Left ventricle myocardium inferior (tissue), 1 donor: ENCODE measurements at regions not wholly inside any gene's neighbourhood (a gene's known extent, or its start where the extent isn't known, plus 50 kb on each side); places are given as distances from the start of the nearest gene placed in this dataset.
"Not testable (repeated sequence)": the region's sequence is repeated elsewhere in the genome, so short reads cannot be mapped to it uniquely, and the experiment has no call there.

Experiments used
- DNase-seq: peaks from one replicate; pipeline ENCODE4 v3.0.0-alpha.2; 2020
- H3K27ac ChIP-seq: fragments of 200-600 bp; replicated peaks from 2 replicates; pipeline ENCODE4 v1.8.0; 2021
- H3K27me3 ChIP-seq: fragments of 200-600 bp; 2 replicates; pipeline ENCODE4 v1.8.0; 2021; ENCODE audit warnings: low read depth
- H3K36me3 ChIP-seq: fragments of 200-600 bp; 2 replicates; pipeline ENCODE4 v1.8.0; 2021
- H3K4me1 ChIP-seq: fragments of 200-600 bp; 2 replicates; pipeline ENCODE4 v1.8.0; 2021
- H3K4me3 ChIP-seq: fragments of 200-600 bp; 2 replicates; pipeline ENCODE4 v1.8.0; 2021; ENCODE audit warnings: mild to moderate bottlenecking, moderate library complexity
- H3K9me3 ChIP-seq: fragments of 200-600 bp; replicated peaks from 2 replicates; pipeline ENCODE4 v1.8.0; 2021
- intact Hi-C: fragments of 100-400 bp; cut with micrococcal nuclease; formaldehyde crosslinking; loops from one replicate; pipeline ENCODE4 v1.11.0; 2022
- TF ChIP-seq, protein P1 (sequence below): fragments of 200-600 bp; IDR thresholded peaks from 2 replicates; pipeline ENCODE4 v1.8.0; 2021; ENCODE audit warnings: antibody characterized with exemption, mild to moderate bottlenecking, borderline replicate concordance
- donor health status: DM: no; HTN: yes; CAD: no; lungs with severe emphysema.

DNA sequence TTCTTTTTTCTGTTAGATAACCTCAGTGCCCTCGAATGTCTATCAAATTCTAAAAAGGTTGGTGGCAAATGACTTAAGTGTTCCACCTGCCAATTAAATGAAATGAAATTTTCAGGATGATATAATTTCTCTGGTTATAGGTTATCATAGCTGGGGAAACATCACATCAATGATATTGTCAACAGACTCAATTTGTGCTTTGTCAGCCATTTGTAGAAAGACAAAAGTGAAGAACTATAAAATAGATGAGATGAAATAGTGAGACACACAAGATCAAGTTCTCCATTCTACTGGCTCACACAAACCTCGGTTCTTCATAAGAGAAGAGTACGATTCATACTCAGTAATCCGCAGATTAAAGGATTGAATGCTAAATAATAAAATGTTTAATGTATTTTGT lies 1443.2 kb upstream of the FLRT2 start:
- TF ChIP-seq, protein P1, sequence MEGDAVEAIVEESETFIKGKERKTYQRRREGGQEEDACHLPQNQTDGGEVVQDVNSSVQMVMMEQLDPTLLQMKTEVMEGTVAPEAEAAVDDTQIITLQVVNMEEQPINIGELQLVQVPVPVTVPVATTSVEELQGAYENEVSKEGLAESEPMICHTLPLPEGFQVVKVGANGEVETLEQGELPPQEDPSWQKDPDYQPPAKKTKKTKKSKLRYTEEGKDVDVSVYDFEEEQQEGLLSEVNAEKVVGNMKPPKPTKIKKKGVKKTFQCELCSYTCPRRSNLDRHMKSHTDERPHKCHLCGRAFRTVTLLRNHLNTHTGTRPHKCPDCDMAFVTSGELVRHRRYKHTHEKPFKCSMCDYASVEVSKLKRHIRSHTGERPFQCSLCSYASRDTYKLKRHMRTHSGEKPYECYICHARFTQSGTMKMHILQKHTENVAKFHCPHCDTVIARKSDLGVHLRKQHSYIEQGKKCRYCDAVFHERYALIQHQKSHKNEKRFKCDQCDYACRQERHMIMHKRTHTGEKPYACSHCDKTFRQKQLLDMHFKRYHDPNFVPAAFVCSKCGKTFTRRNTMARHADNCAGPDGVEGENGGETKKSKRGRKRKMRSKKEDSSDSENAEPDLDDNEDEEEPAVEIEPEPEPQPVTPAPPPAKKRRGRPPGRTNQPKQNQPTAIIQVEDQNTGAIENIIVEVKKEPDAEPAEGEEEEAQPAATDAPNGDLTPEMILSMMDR = no peak
- Histone ChIP-seq H3K4me1 (no peaks in the 10 kb centered on the region), H3K4me3 (no peak overlapping the region), H3K36me3 (no peaks in the 10 kb centered on the region), H3K27ac (no peak overlapping the region), H3K9me3 (no peaks in the 10 kb centered on the region), H3K27me3 (no peaks in the 10 kb centered on the region)
- intact Hi-C loops = no loop called here
- no peak for DNase-seq

GRCh38 chr14:84087986-84088531 lies 1441.9 kb upstream of the FLRT2 start:
- Histone ChIP-seq H3K27ac (no peak overlapping the region), H3K36me3 (no peaks in the 10 kb centered on the region), H3K9me3 (no peaks in the 10 kb centered on the region), H3K27me3 (no peaks in the 10 kb centered on the region), H3K4me1 (no peaks in the 10 kb centered on the region), H3K4me3 (no peak overlapping the region)
- TF ChIP-seq, protein P1 = no peak
- intact Hi-C loops = no loop called here
- no peak for DNase-seq

DNA sequence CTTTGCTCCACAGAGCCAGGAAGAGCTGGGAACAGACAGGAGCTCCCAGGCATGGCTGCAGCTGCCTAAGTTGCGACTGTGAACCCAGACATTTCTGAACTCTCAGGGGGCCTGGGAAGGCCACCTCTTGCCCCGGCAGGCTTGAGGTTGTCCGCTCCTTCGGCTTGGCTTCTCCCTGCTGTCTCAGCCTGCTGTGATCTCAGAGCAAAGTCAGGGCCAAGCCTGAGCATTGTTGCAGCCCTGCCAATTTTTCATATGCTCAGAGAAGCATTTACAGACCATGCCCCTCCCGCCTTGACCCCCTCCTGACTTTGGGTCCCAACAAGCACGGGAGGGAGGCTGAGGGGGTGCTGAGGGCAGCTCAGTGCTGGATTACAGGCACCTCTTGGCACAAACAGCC lies 1439.1 kb upstream of the FLRT2 start:
- no peaks in the 10 kb centered on the region for H3K9me3 ChIP-seq
- peaks cover 3% of the 10 kb centered on the region for H3K4me1 ChIP-seq
- no peaks in the 10 kb centered on the region for H3K36me3 ChIP-seq
- no peak for DNase-seq
- intact Hi-C loops = no loop called here
- no peak overlapping the region for H3K27ac ChIP-seq
- TF ChIP-seq, protein P1 = no peak
- no peak overlapping the region for H3K4me3 ChIP-seq
- no peaks in the 10 kb centered on the region for H3K27me3 ChIP-seq

- TF ChIP-seq, protein P1 = no peak
- H3K36me3 ChIP-seq = no peaks in the 10 kb centered on the region
- peaks cover 10% of the 10 kb centered on the region for H3K9me3 ChIP-seq
- H3K27me3 ChIP-seq = no peaks in the 10 kb centered on the region
- peaks cover 5% of the 10 kb centered on the region for H3K4me1 ChIP-seq
- no peak overlapping the region for H3K27ac ChIP-seq
- no peak overlapping the region for H3K4me3 ChIP-seq
- intact Hi-C loops = no loop called here
- no peak for DNase-seq
Measured at GRCh38 chr14:84095681-84096080, 1434.3 kb upstream of the FLRT2 start.

GRCh38 chr14:84098261-84098660 lies 1431.7 kb upstream of the FLRT2 start:
- Histone ChIP-seq H3K4me3 (no peak overlapping the region), H3K9me3 (peaks cover 29% of the 10 kb centered on the region), H3K27me3 (no peaks in the 10 kb centered on the region), H3K36me3 (no peaks in the 10 kb centered on the region), H3K27ac (no peak overlapping the region), H3K4me1 (peaks cover 5% of the 10 kb centered on the region)
- TF ChIP-seq, protein P1 = no peak
- no peak for DNase-seq
- intact Hi-C loops = no loop called here

DNA sequence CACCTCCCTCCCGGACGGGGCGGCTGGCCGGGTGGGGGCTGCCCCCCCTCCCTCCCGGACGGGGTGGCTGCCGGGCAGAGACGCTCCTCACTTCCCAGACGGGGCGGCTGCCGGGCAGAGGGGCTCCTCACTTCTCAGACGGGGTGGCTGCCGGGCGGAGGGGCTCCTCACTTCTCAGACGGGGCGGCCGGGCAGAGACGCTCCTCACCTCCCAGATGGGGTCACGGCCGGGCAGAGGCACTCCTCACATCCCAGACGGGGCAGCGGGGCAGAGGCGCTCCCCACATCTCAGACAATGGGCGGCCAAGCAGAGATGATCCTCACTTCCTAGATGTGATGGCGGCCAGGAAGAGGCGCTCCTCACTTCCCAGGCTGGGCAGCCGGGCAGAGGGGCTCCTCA lies 1430.4 kb upstream of the FLRT2 start:
- H3K36me3 ChIP-seq, DNase-seq, H3K27ac ChIP-seq, H3K27me3 ChIP-seq, H3K4me3 ChIP-seq, H3K4me1 ChIP-seq, intact Hi-C loops: not testable (repeated sequence)
- peaks cover 29% of the 10 kb centered on the region for H3K9me3 ChIP-seq
